Testis (tissue), 2 donors: ENCODE measurements at regions not wholly inside any gene's neighbourhood (a gene's known extent, or its start where the extent isn't known, plus 50 kb on each side); places are given as distances from the start of the nearest gene placed in this dataset.

Experiments used
- DNase-seq: peaks from one replicate; pipeline ENCODE4 v3.0.0-alpha.2; 2019
- H3K27ac ChIP-seq, 2 donors: fragments of 200-600 bp; sonication (generic); one replicate each; pipeline ENCODE4 v1.5.1; 2019
- H3K27me3 ChIP-seq: fragments of 200-600 bp; sonication (generic); one replicate; pipeline ENCODE4 v1.5.1; 2019
- H3K36me3 ChIP-seq: fragments of 200-600 bp; sonication (generic); one replicate; pipeline ENCODE4 v1.5.1; 2017; ENCODE audit warnings: low read depth; ENCODE audit errors: missing control alignments
- H3K4me1 ChIP-seq: fragments of 200-600 bp; sonication (generic); one replicate; pipeline ENCODE4 v1.5.1; 2019
- H3K4me3 ChIP-seq, 2 donors: fragments of 200-600 bp; sonication (generic); one replicate each; pipeline ENCODE4 v1.5.1; 2017 to 2019
- H3K9me3 ChIP-seq: fragments of 200-600 bp; sonication (generic); one replicate; pipeline ENCODE4 v1.5.1; 2017
- POLR2A ChIP-seq: fragments of 450-650 bp; IDR thresholded peaks from one replicate; pipeline ENCODE4 v1.6.1; 2017; ENCODE audit warnings: antibody characterized with exemption, mild to moderate bottlenecking, moderate library complexity
- WGBS, 2 donors: methylation state at CpG; one replicate each; pipeline ENCODE4 v1.1.5; 2018; 5-methylcytosine and 5-hydroxymethylcytosine counted together
- intact Hi-C: fragments of 100-400 bp; cut with DNase I; formaldehyde crosslinking; loops from one replicate; pipeline ENCODE4 v1.15.1; 2023; ENCODE audit warnings: low total_unique reads
- TF ChIP-seq, protein P1 (sequence below), 3 experiments: fragments of 450-650 bp in 2 of 3; fragments of 200-600 bp in 1 of 3; sonication (generic) in 1 of 3; IDR thresholded peaks; one replicate each; pipeline ENCODE4 v1.5.1; 2016 to 2019; ENCODE audit warnings: antibody characterized with exemption in 3 of 3, mild to moderate bottlenecking in 2 of 3, moderate library complexity in 1 of 3

DNA sequence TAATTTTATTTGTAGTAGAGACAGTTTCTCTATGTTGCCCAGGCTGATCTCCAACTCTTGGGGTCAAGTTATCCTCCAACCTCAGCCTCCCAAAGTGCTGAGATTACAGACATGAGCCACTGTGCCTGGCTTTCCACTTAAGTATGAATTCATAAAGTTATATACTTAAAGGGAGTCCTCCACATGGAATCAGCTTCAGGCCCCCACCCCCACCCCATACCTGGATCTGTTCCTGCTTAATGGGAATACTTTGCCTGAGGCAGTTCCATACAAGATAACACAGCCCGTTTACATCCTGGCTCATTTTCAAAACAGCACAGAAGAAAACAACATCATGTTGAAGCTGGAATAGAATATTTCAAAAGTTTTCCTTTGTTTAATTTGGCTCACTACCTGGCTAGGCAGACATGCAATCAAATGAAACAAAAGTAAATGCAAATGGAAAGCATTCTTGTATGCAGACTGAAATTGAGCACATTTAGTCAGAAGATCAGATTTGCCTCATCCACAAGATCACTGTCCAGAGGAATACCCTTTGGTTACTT lies 82.4 kb downstream of the FAT3 start:
- Histone ChIP-seq H3K36me3 (no peaks in the 10 kb centered on the region), H3K9me3 (no peaks in the 10 kb centered on the region), H3K27me3 (no peaks in the 10 kb centered on the region), H3K4me3 (no peak overlapping the region), H3K4me1 (peaks cover 3% of the 10 kb centered on the region), H3K27ac (no peak overlapping the region)
- no peak for DNase-seq
- no peak for TF ChIP-seq POLR2A
- TF ChIP-seq, protein P1, sequence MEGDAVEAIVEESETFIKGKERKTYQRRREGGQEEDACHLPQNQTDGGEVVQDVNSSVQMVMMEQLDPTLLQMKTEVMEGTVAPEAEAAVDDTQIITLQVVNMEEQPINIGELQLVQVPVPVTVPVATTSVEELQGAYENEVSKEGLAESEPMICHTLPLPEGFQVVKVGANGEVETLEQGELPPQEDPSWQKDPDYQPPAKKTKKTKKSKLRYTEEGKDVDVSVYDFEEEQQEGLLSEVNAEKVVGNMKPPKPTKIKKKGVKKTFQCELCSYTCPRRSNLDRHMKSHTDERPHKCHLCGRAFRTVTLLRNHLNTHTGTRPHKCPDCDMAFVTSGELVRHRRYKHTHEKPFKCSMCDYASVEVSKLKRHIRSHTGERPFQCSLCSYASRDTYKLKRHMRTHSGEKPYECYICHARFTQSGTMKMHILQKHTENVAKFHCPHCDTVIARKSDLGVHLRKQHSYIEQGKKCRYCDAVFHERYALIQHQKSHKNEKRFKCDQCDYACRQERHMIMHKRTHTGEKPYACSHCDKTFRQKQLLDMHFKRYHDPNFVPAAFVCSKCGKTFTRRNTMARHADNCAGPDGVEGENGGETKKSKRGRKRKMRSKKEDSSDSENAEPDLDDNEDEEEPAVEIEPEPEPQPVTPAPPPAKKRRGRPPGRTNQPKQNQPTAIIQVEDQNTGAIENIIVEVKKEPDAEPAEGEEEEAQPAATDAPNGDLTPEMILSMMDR (IDR thresholded peaks at IDR 0.05), result no peak
- intact Hi-C loops, result no loop called here
- WGBS, 2 donors, result 32 to 40% methylated on average over 1 of the region's 1 CpG

DNA sequence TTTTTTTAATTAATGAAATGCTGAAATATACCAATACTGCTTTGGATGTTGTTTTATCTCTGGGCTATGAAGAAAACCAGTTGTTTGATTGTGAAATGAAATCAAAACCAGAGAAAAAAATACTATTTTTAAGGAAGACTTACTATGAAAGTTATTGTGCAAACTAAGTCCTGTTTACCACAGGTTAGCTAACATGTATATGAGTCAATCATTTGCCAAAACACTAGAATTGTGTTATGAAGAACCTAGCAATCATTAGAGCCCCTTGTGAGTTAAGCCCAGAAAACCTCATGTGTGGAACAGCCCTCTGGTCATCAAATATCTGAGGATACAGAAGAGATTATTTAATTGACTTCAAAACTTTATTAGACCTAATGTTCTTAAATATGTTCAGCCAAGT lies 83.7 kb downstream of the FAT3 start:
- peaks cover 3% of the 10 kb centered on the region for H3K4me1 ChIP-seq
- intact Hi-C loops, result no loop called here
- DNase-seq, result no peak
- H3K27me3 ChIP-seq, result no peaks in the 10 kb centered on the region
- no peak overlapping the region for H3K27ac ChIP-seq
- no peaks in the 10 kb centered on the region for H3K9me3 ChIP-seq
- no peaks in the 10 kb centered on the region for H3K36me3 ChIP-seq
- no peak overlapping the region for H3K4me3 ChIP-seq
- TF ChIP-seq, protein P1 (IDR thresholded peaks at IDR 0.05), result no peak
- TF ChIP-seq POLR2A, result no peak

DNA sequence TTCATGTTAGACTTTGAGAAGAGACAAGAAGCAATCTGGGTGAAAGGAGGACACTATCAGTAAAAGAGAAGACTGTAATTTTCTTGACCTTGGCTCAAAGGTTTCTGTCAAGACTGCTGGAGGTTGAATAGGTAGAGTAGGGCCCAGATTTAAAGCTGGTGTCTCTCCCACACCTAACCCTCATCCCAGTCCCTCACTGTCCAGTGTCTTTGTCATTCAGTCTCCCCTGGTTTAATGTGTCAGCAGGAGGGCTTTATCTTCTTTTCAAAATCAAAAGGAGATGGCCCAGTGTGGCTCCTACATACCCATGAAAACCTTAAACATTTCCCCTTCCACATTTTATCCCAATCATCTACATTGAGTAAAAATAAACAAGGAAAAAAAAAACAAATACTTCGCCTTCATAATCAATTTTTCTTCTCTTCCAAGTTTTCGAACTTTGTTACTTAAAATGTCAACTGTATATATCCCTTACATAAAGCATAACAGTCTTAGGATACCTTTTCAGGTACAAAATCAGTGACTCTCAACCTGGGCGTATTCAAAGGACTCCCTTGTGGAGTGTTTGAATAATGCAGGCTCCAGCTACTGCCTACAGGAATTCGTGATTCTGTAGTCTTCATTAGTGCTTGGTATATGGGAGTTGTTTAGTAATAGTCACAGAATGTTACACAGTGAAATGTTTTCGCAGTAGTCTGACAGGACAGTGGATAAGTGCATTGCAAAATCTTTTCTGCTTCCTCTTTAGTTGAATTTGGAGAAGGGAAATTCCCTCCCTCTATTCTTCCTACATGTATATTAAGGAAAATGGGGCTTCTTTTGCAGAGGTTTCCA lies 87.2 kb downstream of the FAT3 start:
- TF ChIP-seq, protein P1 (IDR thresholded peaks at IDR 0.05), result no peak
- TF ChIP-seq POLR2A, result no peak
- no peaks in the 10 kb centered on the region for H3K36me3 ChIP-seq
- DNase-seq, result no peak
- H3K27ac ChIP-seq, result no peak overlapping the region
- H3K27me3 ChIP-seq, result no peaks in the 10 kb centered on the region
- intact Hi-C loops, result no loop called here
- H3K9me3 ChIP-seq, result no peaks in the 10 kb centered on the region
- peaks cover 10% of the 10 kb centered on the region for H3K4me1 ChIP-seq
- WGBS, 2 donors, result 81 to 82% methylated on average over 5 of the region's 5 CpGs
- no peak overlapping the region for H3K4me3 ChIP-seq

DNA sequence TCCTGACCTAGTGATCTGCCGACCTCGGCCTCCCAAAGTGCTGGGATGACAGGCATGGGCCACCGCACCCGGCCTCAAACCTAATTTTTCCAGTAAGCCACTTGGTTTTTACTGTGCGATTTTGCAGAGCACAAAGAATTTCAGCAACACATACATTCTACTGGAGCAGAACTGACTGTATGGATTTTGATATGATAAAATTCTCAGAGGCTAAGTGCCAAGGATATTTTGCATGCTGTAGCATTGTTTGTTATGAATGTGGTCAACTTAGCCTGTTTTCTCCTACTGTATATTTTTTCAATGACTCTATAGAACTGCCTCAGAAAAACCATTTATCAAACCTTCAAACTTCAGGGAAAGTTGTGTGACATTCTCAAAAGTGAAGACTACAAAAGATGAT lies 89.2 kb downstream of the FAT3 start:
- no peaks in the 10 kb centered on the region for H3K9me3 ChIP-seq
- H3K4me1 ChIP-seq, result peaks cover 10% of the 10 kb centered on the region
- WGBS, 2 donors, result 92 to 95% methylated on average over 5 of the region's 5 CpGs
- no peaks in the 10 kb centered on the region for H3K36me3 ChIP-seq
- no peaks in the 10 kb centered on the region for H3K27me3 ChIP-seq
- H3K4me3 ChIP-seq, result no peak overlapping the region
- intact Hi-C loops, result no loop called here
- no peak for DNase-seq
- TF ChIP-seq, protein P1 (IDR thresholded peaks at IDR 0.05), result no peak
- TF ChIP-seq POLR2A, result no peak
- H3K27ac ChIP-seq, result no peak overlapping the region

DNA sequence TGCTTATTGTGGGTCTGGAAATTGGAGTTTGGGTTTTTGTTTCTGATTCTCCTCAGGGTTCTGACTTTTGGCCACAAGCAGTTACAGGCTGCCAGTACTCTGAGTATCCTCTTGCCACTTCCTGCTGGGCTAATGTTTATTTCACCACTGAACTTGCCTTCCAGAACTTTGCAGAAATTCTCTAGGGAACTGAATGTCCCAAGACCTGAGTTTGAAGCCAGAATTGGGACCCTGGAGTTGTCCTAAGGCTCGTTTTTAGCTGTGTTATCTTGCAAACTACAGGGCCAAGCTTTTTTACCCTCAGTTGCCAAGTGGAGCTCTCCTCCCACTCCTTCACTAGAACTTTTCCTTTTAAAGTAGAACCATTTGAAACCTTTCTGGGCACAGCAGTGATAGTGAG lies 89.9 kb downstream of the FAT3 start:
- H3K36me3 ChIP-seq, result no peaks in the 10 kb centered on the region
- peaks cover 8% of the 10 kb centered on the region for H3K4me1 ChIP-seq
- no peak overlapping the region for H3K27ac ChIP-seq
- no peak for DNase-seq
- WGBS, 2 donors, result 31 to 33% methylated on average over 1 of the region's 1 CpG
- no peak overlapping the region for H3K4me3 ChIP-seq
- H3K9me3 ChIP-seq, result no peaks in the 10 kb centered on the region
- intact Hi-C loops, result no loop called here
- TF ChIP-seq POLR2A, result no peak
- TF ChIP-seq, protein P1 (IDR thresholded peaks at IDR 0.05), result no peak
- H3K27me3 ChIP-seq, result no peaks in the 10 kb centered on the region
